Brain microvascular endothelial cell (primary cell): ENCODE measurements at regions not wholly inside any gene's neighbourhood (a gene's known extent, or its start where the extent isn't known, plus 50 kb on each side); places are given as distances from the start of the nearest gene placed in this dataset.
"Not testable (repeated sequence)": the region's sequence is repeated elsewhere in the genome, so short reads cannot be mapped to it uniquely, and the experiment has no call there.

Experiments used
- DNase-seq: peaks from one replicate; pipeline ENCODE4 v3.0.0-alpha.2; 2020
- H3K27ac ChIP-seq: fragments of 250-450 bp; sonication (Bioruptor Pico); 2 replicates; pipeline ENCODE4 v1.5.1; 2020; ENCODE audit warnings: mild to moderate bottlenecking, moderate library complexity
- H3K27me3 ChIP-seq: fragments of 250-450 bp; sonication (Bioruptor Pico); replicated peaks from 2 replicates; pipeline ENCODE4 v1.5.1; 2020; ENCODE audit warnings: mild to moderate bottlenecking
- H3K36me3 ChIP-seq: fragments of 250-450 bp; sonication (Bioruptor Pico); replicated peaks from 2 replicates; pipeline ENCODE4 v1.5.1; 2020; ENCODE audit warnings: mild to moderate bottlenecking
- H3K4me3 ChIP-seq: 2 replicates; pipeline ENCODE4 v1.5.1; 2011; ENCODE audit warnings: low read depth, mild to moderate bottlenecking, control low read depth, low read length, moderate library complexity
- in situ Hi-C: cut with HindIII; loops from 2 replicates; pipeline ENCODE4 v1.10.0; 2017; ENCODE audit warnings: low sequenced_read_pairs, low pct_ligation_motif_present
- TF ChIP-seq, protein P1 (sequence below): IDR thresholded peaks from 2 replicates; pipeline ENCODE4 v1.5.1; 2011; ENCODE audit warnings: low read depth, mild to moderate bottlenecking, moderate library complexity, low read length, control low read depth, inconsistent platforms; ENCODE audit errors: missing control alignments

DNA sequence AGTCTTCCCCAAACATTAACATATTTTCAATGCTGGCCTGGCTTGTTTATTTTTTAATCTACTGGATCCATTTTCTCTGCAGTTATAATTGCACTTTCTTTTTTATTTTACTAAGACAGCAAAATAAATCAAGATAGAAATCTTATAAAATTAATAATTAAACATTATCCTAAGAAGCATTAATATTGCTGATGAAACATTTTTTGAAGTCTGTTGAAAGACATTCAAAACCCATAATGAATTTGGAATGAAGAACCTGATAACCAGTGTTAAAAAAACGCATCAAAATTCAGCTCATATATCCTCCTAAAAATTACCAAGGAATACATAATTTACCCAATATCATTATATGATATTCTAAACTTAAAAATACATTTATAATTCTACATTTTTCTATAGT is 675.7 kb upstream of the PRMT6 start:
- DNase-seq: no peak
- TF ChIP-seq, protein P1, sequence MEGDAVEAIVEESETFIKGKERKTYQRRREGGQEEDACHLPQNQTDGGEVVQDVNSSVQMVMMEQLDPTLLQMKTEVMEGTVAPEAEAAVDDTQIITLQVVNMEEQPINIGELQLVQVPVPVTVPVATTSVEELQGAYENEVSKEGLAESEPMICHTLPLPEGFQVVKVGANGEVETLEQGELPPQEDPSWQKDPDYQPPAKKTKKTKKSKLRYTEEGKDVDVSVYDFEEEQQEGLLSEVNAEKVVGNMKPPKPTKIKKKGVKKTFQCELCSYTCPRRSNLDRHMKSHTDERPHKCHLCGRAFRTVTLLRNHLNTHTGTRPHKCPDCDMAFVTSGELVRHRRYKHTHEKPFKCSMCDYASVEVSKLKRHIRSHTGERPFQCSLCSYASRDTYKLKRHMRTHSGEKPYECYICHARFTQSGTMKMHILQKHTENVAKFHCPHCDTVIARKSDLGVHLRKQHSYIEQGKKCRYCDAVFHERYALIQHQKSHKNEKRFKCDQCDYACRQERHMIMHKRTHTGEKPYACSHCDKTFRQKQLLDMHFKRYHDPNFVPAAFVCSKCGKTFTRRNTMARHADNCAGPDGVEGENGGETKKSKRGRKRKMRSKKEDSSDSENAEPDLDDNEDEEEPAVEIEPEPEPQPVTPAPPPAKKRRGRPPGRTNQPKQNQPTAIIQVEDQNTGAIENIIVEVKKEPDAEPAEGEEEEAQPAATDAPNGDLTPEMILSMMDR: no peak
- Histone ChIP-seq H3K27me3 (no peaks in the 10 kb centered on the region), H3K27ac (no peak overlapping the region), H3K36me3 (no peaks in the 10 kb centered on the region), H3K4me3 (no peak overlapping the region)
- in situ Hi-C loops: no loop called here

DNA sequence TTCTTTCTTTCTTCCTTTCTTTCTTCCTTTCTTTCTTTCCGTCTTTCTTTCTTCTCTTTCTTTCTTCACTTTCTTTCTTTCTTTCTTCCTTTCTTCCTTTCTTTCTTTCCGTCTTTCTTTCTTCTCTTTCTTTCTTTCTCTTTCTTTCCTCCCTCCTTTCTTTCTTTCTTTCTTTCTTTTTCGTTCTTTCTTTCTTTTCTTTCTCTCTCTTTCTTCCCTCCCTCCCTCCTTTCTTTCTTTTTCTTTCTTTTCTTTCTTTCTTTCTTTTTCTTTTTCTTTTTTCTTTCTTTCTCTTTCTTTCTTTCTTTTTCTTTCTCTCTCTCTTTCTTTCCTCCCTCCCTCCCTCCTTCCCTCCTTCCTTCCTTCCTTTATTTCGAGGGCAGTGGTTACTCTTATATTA is 667.3 kb upstream of the PRMT6 start:
- H3K4me3 ChIP-seq, in situ Hi-C loops, DNase-seq, H3K27ac ChIP-seq, H3K27me3 ChIP-seq, H3K36me3 ChIP-seq: not testable (repeated sequence)

DNA sequence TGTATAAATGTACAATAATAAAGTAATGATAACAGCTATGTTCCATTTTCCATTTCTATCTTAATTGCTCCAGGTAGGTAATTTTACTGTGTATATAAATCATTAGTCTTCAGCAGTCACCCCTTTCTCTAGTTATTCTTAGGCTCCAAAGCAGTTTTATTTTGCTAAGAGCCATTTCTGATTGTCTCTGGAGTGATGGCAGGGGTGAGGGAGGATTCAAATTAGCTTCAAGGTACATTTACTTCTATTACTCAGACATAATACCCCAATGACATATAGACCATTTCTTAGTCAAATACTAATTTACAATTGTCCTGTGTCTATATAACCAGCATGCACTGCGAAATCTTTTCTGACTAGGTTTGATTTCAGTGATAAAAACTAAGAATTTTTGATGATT is 663.4 kb upstream of the PRMT6 start:
- DNase-seq: no peak
- in situ Hi-C loops: no loop called here
- H3K4me3 ChIP-seq: no peak overlapping the region
- H3K27ac ChIP-seq: no peak overlapping the region
- H3K36me3 ChIP-seq: no peaks in the 10 kb centered on the region
- TF ChIP-seq, protein P1: no peak
- no peaks in the 10 kb centered on the region for H3K27me3 ChIP-seq

DNA sequence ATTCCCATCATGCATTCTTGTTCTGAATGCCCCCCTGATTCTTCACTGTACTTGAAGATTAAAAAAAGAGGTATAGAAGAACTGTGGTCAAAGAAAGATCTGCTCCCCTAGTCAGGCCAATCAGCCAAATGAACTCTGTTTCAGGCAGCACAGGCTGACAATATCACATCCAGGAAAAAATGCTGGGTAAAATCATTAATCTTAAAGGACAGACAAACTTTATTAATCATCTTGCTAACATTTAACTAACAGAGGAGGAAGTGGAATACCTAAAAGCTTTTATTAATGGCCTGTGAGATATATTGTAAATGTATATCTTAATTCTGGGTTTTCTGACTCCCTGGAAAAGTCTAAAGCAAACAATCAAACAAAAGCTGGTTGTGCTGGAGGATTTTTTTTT is 660.5 kb upstream of the PRMT6 start:
- no peaks in the 10 kb centered on the region for H3K36me3 ChIP-seq
- DNase-seq: no peak
- no peaks in the 10 kb centered on the region for H3K27me3 ChIP-seq
- no peak overlapping the region for H3K27ac ChIP-seq
- no peak overlapping the region for H3K4me3 ChIP-seq
- in situ Hi-C loops: no loop called here
- TF ChIP-seq, protein P1: no peak

DNA sequence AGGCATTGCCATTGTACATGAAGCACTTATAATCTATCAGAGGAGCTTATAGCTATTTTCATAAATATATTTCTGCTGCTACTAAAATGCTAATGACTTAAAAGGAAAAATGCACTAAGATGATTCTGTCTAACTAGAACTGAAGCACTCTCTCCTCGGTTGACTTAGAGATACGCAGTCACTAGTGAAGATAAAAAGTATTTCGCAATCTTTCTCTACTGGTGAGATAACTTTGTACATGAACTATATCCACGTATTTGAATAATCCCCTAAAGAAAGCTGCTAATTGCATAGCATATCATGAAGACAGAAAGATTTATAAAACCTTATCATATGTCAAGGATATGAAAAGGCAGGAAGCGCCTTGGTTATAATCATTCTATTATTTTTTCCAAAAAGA is 658.1 kb upstream of the PRMT6 start:
- Histone ChIP-seq H3K27me3 (no peaks in the 10 kb centered on the region), H3K36me3 (no peaks in the 10 kb centered on the region), H3K27ac (no peak overlapping the region), H3K4me3 (no peak overlapping the region)
- DNase-seq: no peak
- in situ Hi-C loops: no loop called here
- TF ChIP-seq, protein P1: no peak

DNA sequence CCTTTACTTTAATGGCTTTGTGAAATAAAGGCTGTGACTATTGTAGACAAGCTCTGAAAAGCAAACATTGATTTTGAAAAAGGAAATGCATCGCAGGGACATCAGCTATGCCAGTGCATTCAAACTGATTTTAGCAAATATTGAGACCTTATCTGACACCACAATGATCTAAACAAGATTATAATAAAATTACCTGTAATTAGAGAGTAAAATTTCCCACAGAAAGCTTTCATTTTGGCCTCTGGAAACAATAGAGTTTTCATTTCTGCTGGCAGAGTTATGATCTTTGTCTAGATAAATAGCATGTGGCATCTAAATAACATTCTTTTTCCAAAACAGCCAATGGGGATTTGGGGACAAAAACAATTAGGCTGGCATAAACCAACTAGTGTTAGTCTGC is 650.4 kb upstream of the PRMT6 start:
- DNase-seq: no peak
- TF ChIP-seq, protein P1: no peak
- Histone ChIP-seq H3K27ac (no peak overlapping the region), H3K4me3 (no peak overlapping the region), H3K27me3 (no peaks in the 10 kb centered on the region), H3K36me3 (no peaks in the 10 kb centered on the region)
- in situ Hi-C loops: no loop called here

DNA sequence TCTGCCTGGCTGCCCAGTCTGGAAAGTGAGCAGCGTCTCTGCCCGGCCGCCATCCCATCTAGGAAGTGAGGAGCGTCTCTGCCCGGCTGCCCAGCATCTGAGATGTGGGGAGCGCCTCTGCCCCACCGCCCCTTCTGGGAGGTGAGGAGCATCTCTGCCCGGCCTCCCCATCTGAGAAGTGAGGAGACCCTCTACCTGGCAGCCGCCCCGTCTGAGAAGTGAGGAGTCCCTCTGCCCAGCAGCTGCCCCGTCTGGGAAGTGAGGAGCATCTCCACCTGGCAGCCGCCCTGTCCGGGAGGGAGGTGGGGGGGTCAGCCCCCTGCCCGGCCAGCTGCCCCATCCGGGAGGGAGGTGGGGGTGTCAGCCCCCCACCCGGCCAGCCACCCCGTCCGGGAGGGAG is 644.2 kb upstream of the PRMT6 start:
- H3K27me3 ChIP-seq, H3K36me3 ChIP-seq, DNase-seq, in situ Hi-C loops, H3K27ac ChIP-seq, H3K4me3 ChIP-seq: not testable (repeated sequence)
